ES-I3 (cell line): ENCODE measurements at regions not wholly inside any gene's neighbourhood (a gene's known extent, or its start where the extent isn't known, plus 50 kb on each side); places are given as distances from the start of the nearest gene placed in this dataset.
"Not testable (repeated sequence)": the region's sequence is repeated elsewhere in the genome, so short reads cannot be mapped to it uniquely, and the experiment has no call there.

ENCODE experiments used
- H3K36me3 ChIP-seq: 2 replicates; pipeline ENCODE4 v1.6.1; 2013; ENCODE audit warnings: mild to moderate bottlenecking, low read length, control low read depth, moderate library complexity; ENCODE audit not compliant: insufficient read depth
- H3K4me1 ChIP-seq: 2 replicates; pipeline ENCODE4 v1.6.1; 2013; ENCODE audit warnings: mild to moderate bottlenecking, control low read depth, low read length; ENCODE audit not compliant: insufficient read depth
- H3K9ac ChIP-seq: 2 replicates; pipeline ENCODE4 v1.6.1; 2013; ENCODE audit warnings: low read depth, mild to moderate bottlenecking, low read length, moderate library complexity
- H3K9me3 ChIP-seq: 2 replicates; pipeline ENCODE4 v1.6.1; 2013; ENCODE audit warnings: mild to moderate bottlenecking, low read length, moderate library complexity; ENCODE audit not compliant: control insufficient read depth, insufficient read depth

DNA sequence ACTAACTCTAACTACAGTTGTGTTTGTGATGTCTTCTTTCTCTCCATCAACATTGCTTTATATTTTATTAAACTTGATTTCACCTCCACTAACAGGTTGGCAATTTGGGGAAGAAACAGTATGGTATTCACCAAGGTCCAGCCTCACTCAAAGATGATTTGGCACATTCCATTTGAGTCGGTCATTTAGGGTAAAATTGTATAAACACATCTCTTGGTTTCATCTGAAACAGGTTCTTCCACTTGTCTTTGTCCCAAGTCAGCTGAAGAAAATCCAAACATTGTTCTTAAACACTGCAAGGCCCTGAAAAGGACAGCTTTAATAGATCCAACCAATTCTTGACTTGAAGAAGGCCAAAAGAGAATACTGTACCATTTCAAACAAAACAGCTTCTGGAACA lies 104.9 kb upstream of the NT5E start:
- Histone ChIP-seq H3K9ac (no peak overlapping the region), H3K36me3 (no peaks in the 10 kb centered on the region), H3K9me3 (no peaks in the 10 kb centered on the region), H3K4me1 (no peaks in the 10 kb centered on the region)

DNA sequence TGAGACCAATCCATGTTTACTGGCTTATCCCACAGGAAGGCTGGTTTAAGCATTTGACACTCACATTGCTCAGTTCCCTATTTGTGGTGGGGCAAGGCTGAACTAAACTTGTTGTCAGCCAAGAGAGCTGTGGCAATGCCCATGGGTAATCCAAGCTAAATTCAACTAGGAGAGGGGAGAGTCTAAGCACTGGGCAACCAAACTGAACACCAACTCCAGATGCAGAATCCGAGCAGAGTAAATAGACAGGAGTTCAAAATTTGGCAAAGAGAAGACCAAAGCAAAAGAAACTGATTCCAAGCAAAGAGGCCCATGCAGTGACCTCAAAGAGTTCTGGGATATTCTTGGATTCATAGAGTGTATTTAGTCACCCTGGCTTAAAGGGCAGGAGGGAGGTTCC lies 106.5 kb upstream of the NT5E start:
- no peaks in the 10 kb centered on the region for H3K9me3 ChIP-seq
- H3K36me3 ChIP-seq: no peaks in the 10 kb centered on the region
- no peak overlapping the region for H3K9ac ChIP-seq
- H3K4me1 ChIP-seq: no peaks in the 10 kb centered on the region

DNA sequence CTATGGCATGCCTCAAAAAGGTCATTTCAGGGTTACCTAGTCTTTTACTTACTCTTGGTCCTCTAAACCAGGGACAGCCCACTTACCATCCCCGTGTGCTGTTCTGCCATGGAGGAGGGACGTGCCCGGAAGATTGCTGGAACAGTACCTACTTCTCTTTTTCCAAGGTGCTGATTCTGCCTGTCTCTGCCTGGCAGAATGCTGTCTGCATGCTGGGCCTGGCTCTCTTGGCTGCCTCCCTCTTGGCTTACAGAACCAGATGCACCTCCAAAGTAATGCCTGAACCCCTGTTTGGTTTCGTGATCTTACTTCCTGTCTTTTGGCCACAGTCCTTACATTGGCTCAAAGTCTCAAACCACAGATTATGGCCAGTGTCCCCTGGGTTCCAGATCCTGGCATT lies 120.7 kb upstream of the NT5E start:
- Histone ChIP-seq H3K4me1 (no peaks in the 10 kb centered on the region), H3K9ac (no peak overlapping the region), H3K9me3 (no peaks in the 10 kb centered on the region), H3K36me3 (no peaks in the 10 kb centered on the region)

DNA sequence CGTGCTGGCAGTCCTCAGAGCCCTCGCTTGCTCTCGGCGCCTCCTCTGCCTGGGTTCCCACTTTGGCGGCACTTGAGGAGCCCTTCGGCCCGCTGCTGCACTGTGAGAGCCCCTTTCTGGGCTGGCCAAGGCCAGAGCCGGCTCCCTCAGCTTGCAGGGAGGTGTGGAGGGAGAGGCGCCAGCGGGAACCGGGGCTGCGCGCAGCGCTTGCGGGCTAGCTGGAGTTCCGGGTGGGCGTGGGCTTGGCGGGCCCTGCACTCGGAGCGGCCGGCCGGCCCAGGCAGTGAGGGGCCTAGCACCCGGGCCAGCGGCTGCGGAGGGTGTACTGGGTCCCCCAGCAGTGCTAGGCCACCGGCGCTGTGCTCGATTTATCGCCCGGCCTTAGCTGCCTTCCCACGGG lies 124.1 kb upstream of the NT5E start:
- not testable (repeated sequence) for H3K4me1 ChIP-seq, H3K9ac ChIP-seq, H3K36me3 ChIP-seq, H3K9me3 ChIP-seq

DNA sequence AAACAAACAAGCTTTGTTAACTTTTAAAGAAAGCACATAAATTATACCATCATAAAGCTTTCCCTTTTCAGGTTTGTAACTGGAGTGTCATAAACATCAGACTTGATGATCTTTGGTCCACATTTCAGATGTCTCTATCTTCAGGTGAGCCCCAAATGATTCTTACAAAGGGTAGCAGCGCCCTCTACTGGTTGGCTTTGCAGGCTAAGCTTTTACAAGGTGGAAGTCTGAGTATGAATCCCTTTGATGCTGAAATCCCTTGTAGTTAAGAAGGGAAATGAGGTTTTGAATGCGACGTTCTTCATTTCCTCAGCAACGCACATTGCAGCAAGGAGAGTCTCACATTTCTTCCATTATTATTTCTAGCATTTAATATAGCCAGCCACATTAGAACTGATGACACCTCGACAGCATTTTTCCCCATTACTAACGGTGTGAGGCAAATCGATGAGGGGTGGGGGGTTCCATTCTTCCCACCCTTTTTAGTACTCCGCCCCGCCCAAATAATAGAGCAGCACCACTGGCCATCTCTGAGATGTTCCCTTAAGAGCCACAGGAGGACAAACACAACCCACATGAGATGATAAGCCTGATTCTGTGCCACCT lies 126.3 kb upstream of the NT5E start:
- no peaks in the 10 kb centered on the region for H3K36me3 ChIP-seq
- no peak overlapping the region for H3K9ac ChIP-seq
- H3K9me3 ChIP-seq: no peaks in the 10 kb centered on the region
- H3K4me1 ChIP-seq: no peaks in the 10 kb centered on the region

DNA sequence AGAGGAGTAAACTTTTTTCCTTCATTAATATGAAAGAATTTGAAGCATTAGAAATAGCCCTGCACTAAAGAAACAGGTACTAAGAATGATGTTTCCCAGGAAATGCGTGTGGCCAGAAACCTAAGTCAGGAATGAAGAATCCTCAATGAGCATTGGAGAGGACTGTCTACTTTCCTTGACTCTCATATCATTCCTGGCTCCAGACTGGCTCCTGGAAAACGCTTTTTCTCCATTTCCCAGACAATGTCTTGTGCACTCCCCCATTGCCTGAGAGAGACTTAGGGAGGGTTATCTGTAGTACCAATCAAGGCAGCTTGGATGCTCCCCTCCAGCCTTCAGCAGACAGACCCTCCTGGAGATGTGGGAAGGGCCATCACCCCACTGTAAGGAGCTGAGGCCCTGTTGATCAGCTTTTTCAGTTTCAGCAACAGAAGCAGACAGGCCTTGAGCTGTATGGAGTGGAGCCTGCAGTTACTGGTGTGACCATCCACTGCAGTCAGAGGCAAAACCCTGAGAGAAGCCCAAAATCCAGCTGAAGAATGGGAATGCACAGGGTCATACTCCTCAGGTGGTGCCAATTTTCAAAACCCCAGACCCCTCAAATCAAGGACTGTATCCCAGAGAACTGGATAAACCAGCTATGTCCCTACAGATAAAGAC lies 127.3 kb upstream of the NT5E start:
- no peaks in the 10 kb centered on the region for H3K36me3 ChIP-seq
- no peaks in the 10 kb centered on the region for H3K4me1 ChIP-seq
- no peak overlapping the region for H3K9ac ChIP-seq
- 0 out of 2 replicates have a peak, but pooled peaks cover 4% of the 10 kb centered on the region for H3K9me3 ChIP-seq

DNA sequence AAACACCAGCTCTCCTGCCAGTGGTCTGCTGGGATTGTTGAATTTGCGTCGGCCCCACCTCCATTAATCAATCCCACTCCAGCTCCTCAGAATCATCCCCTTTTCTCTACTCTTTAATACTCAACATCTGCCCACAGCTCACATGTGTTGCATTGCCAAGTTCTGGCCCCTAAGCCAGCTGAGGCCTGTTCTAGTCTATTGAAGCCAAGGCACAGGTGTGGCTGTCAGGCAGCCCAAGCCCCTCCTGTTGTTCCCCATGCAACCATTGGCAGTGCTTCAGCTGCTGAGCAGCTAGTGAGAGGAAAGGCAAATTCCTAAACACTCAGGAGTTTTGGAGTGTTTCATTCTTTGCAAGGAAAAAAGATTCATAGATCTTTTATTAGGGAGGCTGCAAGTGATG lies 128.0 kb upstream of the NT5E start:
- Histone ChIP-seq H3K36me3 (no peaks in the 10 kb centered on the region), H3K9me3 (0 out of 2 replicates have a peak, but pooled peaks cover 4% of the 10 kb centered on the region), H3K9ac (no peak overlapping the region), H3K4me1 (no peaks in the 10 kb centered on the region)

DNA sequence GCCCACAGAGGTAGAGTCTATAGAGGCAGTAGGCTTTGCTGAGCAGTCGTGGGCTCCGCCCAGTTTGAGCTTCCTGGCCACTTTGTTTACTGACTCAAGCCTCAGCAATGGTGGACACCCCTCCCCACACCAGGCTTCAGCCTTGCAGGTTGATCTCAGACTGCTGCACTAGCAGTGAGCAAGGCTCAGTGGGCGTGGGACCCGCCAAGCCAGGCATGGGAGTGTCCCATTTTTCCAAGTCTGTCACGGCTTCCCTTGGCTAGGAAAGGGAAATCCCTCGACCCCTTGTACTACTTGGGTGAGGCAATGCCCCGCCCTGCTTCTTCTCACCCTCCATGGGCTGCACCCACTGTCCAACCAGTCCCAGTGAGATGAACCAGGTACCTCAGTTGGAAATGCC lies 135.3 kb upstream of the NT5E start:
- H3K4me1 ChIP-seq: no peaks in the 10 kb centered on the region
- no peaks in the 10 kb centered on the region for H3K36me3 ChIP-seq
- H3K9ac ChIP-seq: no peak overlapping the region
- H3K9me3 ChIP-seq: 0 out of 2 replicates have a peak, but pooled peaks cover 4% of the 10 kb centered on the region

DNA sequence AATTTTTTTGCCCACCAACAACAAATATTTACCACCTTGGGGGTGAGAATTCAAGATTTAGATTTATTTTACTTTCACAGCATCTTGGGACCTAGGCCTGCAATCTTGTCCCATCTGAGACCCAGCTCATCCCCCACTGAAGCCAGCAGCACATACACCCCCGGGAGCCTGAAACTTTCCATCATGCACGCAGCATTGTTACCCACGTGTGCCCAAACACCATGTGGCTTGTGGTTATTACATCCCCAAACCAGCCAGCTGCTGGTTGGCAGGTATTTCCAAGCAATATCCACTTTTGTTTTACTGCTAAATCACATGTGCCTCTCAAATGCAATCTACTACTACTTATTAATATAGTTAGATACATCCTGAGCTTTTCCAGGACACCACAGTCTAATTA lies 149.3 kb upstream of the NT5E start:
- no peak overlapping the region for H3K9ac ChIP-seq
- H3K4me1 ChIP-seq: no peaks in the 10 kb centered on the region
- H3K9me3 ChIP-seq: no peaks in the 10 kb centered on the region
- no peaks in the 10 kb centered on the region for H3K36me3 ChIP-seq

DNA sequence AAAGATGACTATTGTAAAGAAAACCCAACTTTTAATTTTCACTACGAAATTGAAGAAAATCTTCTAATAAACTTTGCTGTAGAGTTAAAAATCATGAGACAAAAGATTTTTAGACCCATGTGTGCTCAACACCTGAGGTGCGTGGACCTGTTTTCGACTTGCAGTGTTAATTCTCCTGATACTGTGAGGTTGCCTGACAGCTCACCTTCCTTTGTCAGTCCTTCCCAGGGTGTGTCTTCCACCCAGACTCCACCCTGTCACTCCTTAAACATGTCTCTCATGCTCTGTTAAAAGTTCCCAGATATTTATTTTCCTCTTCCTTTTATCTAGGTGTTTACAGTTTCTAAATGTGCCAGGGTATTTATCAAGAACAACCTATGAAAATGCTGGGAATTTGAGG lies 151.3 kb upstream of the NT5E start:
- no peaks in the 10 kb centered on the region for H3K4me1 ChIP-seq
- no peaks in the 10 kb centered on the region for H3K36me3 ChIP-seq
- H3K9ac ChIP-seq: no peak overlapping the region
- no peaks in the 10 kb centered on the region for H3K9me3 ChIP-seq

DNA sequence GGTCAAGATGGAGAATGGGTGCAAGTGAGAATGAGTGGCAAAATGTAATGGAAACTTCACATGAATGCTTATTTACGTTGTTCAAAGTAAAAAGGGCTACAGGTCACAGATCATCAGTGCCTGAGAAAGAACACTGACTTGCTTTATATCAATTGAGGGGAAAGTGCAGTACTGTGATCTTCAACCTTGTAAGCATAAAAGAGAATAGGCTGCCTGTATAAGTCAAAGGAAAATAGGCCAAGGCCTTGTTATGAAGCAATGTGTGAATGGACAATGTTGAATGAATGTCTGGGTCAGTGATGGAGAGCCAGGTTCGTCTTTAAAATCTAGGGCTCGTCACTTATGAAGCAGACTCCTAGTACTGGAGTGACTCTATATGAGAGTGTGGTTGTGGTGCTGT lies 158.6 kb upstream of the NT5E start:
- no peak overlapping the region for H3K9ac ChIP-seq
- H3K36me3 ChIP-seq: no peaks in the 10 kb centered on the region
- no peaks in the 10 kb centered on the region for H3K4me1 ChIP-seq
- H3K9me3 ChIP-seq: no peaks in the 10 kb centered on the region

DNA sequence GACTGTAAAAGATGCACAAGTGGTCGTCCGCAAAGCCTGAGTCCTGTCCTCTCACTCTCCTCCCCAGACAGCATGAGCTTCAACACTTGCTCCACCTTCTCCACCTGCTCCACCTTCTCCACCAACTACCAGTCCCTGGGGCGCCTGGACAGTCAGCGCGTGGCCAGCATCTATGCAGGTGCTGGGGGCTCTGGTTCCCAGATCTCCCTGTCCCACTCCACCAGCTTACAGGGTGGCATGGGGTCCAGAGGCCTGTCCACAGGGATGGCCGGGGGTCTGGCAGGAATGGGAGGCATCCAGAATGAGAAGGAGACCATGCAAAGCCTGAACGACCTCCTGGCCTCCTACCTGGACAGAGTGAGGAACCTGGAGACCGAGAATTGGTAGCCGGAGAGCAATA lies 162.2 kb upstream of the NT5E start:
- no peaks in the 10 kb centered on the region for H3K9me3 ChIP-seq
- H3K36me3 ChIP-seq: no peaks in the 10 kb centered on the region
- no peaks in the 10 kb centered on the region for H3K4me1 ChIP-seq
- no peak overlapping the region for H3K9ac ChIP-seq

DNA sequence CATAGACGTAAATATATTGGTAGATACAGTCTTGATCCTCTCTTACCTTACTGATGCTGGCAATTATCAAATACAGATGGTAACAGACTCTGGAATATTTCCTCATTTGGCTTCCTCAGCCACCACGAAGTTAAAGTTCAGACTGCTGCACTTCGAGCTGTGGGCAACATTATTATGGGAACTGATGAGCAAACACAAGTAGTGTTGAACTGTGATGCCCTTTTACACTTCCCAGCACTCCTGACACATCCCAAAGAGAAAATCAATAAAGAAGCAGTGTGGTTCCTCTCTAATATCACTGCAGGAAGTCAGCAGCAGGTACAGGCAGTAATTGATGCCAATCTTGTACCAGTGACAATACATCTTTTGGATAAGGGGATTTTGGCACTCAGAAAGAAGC lies 162.7 kb upstream of the NT5E start:
- Histone ChIP-seq H3K36me3 (no peaks in the 10 kb centered on the region), H3K9me3 (no peaks in the 10 kb centered on the region), H3K4me1 (no peaks in the 10 kb centered on the region), H3K9ac (no peak overlapping the region)

DNA sequence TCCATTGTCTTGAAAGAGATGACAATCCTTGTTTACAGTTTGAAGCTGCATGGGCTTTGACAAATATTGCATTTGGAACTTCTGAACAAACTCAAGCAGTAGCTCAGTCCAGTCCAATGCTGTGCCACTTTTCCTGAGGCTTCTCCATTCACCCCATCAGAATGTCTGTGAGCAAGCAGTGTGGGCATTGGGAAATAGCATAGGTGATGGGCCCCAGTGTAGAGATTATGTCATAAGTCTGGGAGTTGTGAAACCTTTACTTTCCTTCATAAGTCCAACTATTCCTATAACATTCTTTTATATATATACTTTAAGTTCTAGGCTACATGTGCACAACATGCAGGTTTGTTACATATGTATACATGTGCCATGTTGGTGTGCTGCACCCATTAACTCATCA lies 163.4 kb upstream of the NT5E start:
- not testable (repeated sequence) for H3K4me1 ChIP-seq, H3K9me3 ChIP-seq, H3K9ac ChIP-seq, H3K36me3 ChIP-seq

DNA sequence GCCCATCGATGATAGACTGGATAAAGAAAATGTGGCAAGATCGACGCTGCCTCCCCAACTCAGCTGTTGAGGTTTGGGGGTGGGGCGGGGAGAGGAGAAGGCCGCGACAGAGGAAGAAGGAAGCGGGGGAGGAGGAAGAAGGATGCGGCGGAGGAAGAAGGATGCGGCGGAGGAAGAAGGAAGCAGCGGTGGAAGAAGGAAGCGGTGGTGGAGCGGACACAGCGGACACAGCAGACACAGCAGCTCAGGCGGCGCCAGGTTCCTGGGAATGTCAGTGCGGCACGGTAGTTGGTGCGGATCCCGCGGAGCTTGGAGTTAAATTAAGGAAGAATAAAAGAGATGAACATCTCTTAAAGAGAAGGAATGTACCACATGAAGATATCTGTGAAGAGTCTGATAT lies 163.9 kb upstream of the NT5E start:
- H3K9ac ChIP-seq: no peak overlapping the region
- no peaks in the 10 kb centered on the region for H3K9me3 ChIP-seq
- H3K36me3 ChIP-seq: no peaks in the 10 kb centered on the region
- no peaks in the 10 kb centered on the region for H3K4me1 ChIP-seq
